ENCODE measurements at regions not wholly inside any gene's neighbourhood (a gene's known extent, or its start where the extent isn't known, plus 50 kb on each side); places are given as distances from the start of the nearest gene placed in this dataset.

- Histone ChIP-seq H3K27me3 (no peaks in the 10 kb centered on the region), H3K27ac (no peak overlapping the region), H3K4me3 (no peak overlapping the region), H3K36me3 (no peaks in the 10 kb centered on the region), H3K9me3 (ENCODE audit: low read depth) (no peaks in the 10 kb centered on the region), H3K4me1 (ENCODE audit: low read depth) (no peaks in the 10 kb centered on the region)
- TF ChIP-seq CTCF (IDR thresholded peaks at IDR 0.05; ENCODE audit: low read depth, low read length), result no peak
- DNase-seq (ENCODE audit: low read depth in 1 of 2, low spot score in 1 of 2), result no peak
These were observed 347.4 kb upstream of the PPP2R3A start for GRCh38 chr3:135618123-135618522.

- DNase-seq (ENCODE audit: low read depth in 1 of 2, low spot score in 1 of 2), result no peak
These were observed 344.2 kb upstream of the PPP2R3A start for GRCh38 chr3:135621184-135621920.

GRCh38 chr3:135622215-135622614 is 343.3 kb upstream of the PPP2R3A start:
- H3K4me3 ChIP-seq, result no peak overlapping the region
- H3K4me1 ChIP-seq (ENCODE audit: low read depth), result no peaks in the 10 kb centered on the region
- H3K9me3 ChIP-seq (ENCODE audit: low read depth), result no peaks in the 10 kb centered on the region
- H3K27me3 ChIP-seq, result no peaks in the 10 kb centered on the region
- DNase-seq (ENCODE audit: low read depth in 1 of 2, low spot score in 1 of 2), result no peak
- H3K27ac ChIP-seq, result no peak overlapping the region
- no peaks in the 10 kb centered on the region for H3K36me3 ChIP-seq
- TF ChIP-seq CTCF (IDR thresholded peaks at IDR 0.05; ENCODE audit: low read depth, low read length), result no peak

More at GRCh38 chr3:135621184-135621920, 344.2 kb upstream of the PPP2R3A start:
- Histone ChIP-seq H3K36me3 (no peaks in the 10 kb centered on the region), H3K27ac (no peak overlapping the region), H3K9me3 (ENCODE audit: low read depth) (no peaks in the 10 kb centered on the region), H3K4me3 (no peak overlapping the region), H3K4me1 (ENCODE audit: low read depth) (no peaks in the 10 kb centered on the region), H3K27me3 (no peaks in the 10 kb centered on the region)
- no peak for TF ChIP-seq CTCF (IDR thresholded peaks at IDR 0.05; ENCODE audit: low read depth, low read length)

GRCh38 chr3:135622656-135623055 is 342.9 kb upstream of the PPP2R3A start:
- Histone ChIP-seq H3K36me3 (no peaks in the 10 kb centered on the region), H3K27ac (no peak overlapping the region), H3K4me1 (ENCODE audit: low read depth) (no peaks in the 10 kb centered on the region), H3K27me3 (no peaks in the 10 kb centered on the region), H3K9me3 (ENCODE audit: low read depth) (no peaks in the 10 kb centered on the region), H3K4me3 (no peak overlapping the region)
- no peak for TF ChIP-seq CTCF (IDR thresholded peaks at IDR 0.05; ENCODE audit: low read depth, low read length)
- DNase-seq (ENCODE audit: low read depth in 1 of 2, low spot score in 1 of 2), result no peak

GRCh38 chr3:135623558-135623957 is 342.0 kb upstream of the PPP2R3A start:
- Histone ChIP-seq H3K9me3 (ENCODE audit: low read depth) (no peaks in the 10 kb centered on the region), H3K4me1 (ENCODE audit: low read depth) (no peaks in the 10 kb centered on the region), H3K4me3 (no peak overlapping the region), H3K27ac (no peak overlapping the region), H3K36me3 (no peaks in the 10 kb centered on the region), H3K27me3 (no peaks in the 10 kb centered on the region)
- no peak for DNase-seq (ENCODE audit: low read depth in 1 of 2, low spot score in 1 of 2)
- no peak for TF ChIP-seq CTCF (IDR thresholded peaks at IDR 0.05; ENCODE audit: low read depth, low read length)
